Skeletal muscle satellite cell (primary cell): ENCODE measurements at regions not wholly inside any gene's neighbourhood (a gene's known extent, or its start where the extent isn't known, plus 50 kb on each side); places are given as distances from the start of the nearest gene placed in this dataset.

Experiments used
- H3K27me3 ChIP-seq: 2 replicates; pipeline ENCODE4 v1.7.0; 2013; ENCODE audit warnings: low read length; ENCODE audit not compliant: control insufficient read depth, insufficient read depth
- H3K36me3 ChIP-seq: 2 replicates; pipeline ENCODE4 v1.7.0; 2013; ENCODE audit warnings: mild to moderate bottlenecking, control low read depth, low read length; ENCODE audit not compliant: insufficient read depth
- H3K4me1 ChIP-seq: 2 replicates; pipeline ENCODE4 v1.7.0; 2013; ENCODE audit warnings: low read length; ENCODE audit not compliant: control insufficient read depth, insufficient read depth
- H3K4me2 ChIP-seq: 2 replicates; pipeline ENCODE4 v1.7.0; 2013; ENCODE audit warnings: mild to moderate bottlenecking, low read length
- H3K4me3 ChIP-seq: 2 replicates; pipeline ENCODE4 v1.7.0; 2013; ENCODE audit warnings: low read length
- H3K9ac ChIP-seq: 2 replicates; pipeline ENCODE4 v1.7.0; 2013; ENCODE audit warnings: mild to moderate bottlenecking, low read depth, low read length, moderate library complexity
- H3K9me3 ChIP-seq: replicated peaks from 2 replicates; pipeline ENCODE4 v1.7.0; 2013; ENCODE audit warnings: mild to moderate bottlenecking, control low read depth, low read length

DNA sequence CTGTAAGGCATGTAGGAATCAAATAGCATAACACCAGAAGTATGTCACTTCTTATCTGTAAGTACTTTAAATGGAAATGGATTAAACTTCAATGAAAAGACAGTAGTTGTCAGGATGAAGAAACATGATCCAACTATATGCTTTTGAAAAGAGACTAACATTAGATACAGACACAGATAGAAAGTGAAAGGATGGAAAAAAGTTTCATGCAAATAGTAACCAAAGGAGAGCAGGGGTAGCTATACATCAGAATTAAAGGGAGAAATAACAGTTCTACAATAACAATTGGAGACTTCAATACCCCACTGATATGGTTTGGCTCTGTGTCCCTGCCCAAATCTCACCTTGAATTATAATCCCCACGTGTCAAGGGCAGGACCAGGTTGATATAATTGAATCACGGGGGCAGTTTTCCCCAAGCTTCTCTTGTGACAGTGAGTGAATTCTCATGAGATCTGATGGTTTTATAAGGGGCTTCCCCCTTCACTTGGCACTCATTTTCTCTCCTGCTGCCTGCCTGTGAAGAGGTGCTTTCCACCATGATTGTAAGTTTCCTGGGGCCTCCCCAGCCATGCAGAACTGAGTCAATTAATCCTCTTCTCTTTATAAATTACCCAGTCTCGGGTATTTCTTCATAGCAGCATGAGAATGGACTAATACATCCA, 205.4 kb upstream of the CDH2 start:
- H3K27me3 ChIP-seq = no peaks in the 10 kb centered on the region
- no peaks in the 10 kb centered on the region for H3K9me3 ChIP-seq
- no peaks in the 10 kb centered on the region for H3K4me1 ChIP-seq
- H3K36me3 ChIP-seq = no peaks in the 10 kb centered on the region
- no peak overlapping the region for H3K4me2 ChIP-seq
- H3K4me3 ChIP-seq = no peak overlapping the region
- no peak overlapping the region for H3K9ac ChIP-seq

DNA sequence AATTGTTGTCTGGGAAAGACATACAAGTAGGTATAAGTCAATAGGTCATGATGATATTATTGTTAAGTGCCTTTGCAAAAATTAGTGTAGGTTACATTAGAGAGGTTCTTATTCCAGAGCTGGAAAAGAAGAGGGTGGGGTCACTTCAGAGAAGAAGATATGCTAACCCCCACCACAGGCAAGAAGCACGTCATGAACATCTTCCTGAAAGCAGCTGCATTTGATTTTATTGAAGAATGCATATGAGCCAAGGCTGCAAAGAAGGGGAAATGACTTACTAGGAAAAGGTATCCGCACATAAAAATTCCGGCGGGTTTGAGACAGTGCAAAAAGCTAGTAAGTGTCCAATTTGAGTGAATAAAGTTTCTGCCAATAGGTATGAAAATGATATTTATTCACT, 195.3 kb upstream of the CDH2 start:
- H3K4me3 ChIP-seq = no peak overlapping the region
- no peaks in the 10 kb centered on the region for H3K36me3 ChIP-seq
- no peaks in the 10 kb centered on the region for H3K27me3 ChIP-seq
- no peaks in the 10 kb centered on the region for H3K9me3 ChIP-seq
- no peak overlapping the region for H3K4me2 ChIP-seq
- no peaks in the 10 kb centered on the region for H3K4me1 ChIP-seq
- no peak overlapping the region for H3K9ac ChIP-seq

DNA sequence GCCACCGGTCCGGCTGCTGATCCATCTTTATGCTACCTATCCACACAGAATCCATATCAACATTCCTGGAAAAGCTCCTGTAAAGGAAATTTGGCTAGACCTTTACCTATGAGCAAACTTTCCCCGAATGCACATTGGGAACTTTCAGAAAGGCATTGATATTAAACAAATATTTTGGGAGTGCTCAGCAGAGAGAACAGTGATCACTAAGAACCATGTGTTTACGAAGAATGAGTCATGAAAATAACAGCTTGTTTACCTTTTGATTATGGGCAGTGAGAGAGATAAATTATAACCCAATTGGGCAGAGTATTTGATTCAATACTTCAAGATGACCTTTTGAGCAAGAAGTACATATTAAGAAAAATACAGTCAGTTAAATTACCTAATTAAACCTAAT, 189.7 kb upstream of the CDH2 start:
- Histone ChIP-seq H3K36me3 (no peaks in the 10 kb centered on the region), H3K27me3 (no peaks in the 10 kb centered on the region), H3K4me3 (no peak overlapping the region), H3K9ac (no peak overlapping the region), H3K4me2 (no peak overlapping the region), H3K4me1 (no peaks in the 10 kb centered on the region), H3K9me3 (no peaks in the 10 kb centered on the region)

DNA sequence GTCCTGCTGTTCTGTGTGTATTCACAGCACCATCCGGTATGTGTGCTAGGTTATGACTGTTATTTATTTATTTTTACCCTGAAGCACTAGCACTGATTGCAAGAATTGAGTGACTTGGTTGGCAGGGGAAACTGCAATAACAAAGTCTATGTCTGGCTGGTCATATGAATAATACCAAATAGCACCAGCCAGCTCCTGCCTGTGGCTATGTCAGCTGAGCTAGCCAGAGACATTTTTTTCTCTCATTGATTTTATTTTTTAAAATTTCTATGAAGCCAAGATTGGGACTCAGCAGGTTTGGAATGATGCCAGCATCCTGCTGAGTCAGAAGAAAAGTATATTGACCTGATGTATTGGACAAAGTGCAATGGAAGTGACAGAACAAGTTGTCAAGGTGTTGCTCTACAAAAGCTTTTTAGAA, 188.5 kb upstream of the CDH2 start:
- Histone ChIP-seq H3K4me3 (no peak overlapping the region), H3K9me3 (no peaks in the 10 kb centered on the region), H3K9ac (no peak overlapping the region), H3K27me3 (no peaks in the 10 kb centered on the region), H3K36me3 (no peaks in the 10 kb centered on the region), H3K4me1 (no peaks in the 10 kb centered on the region), H3K4me2 (no peak overlapping the region)

DNA sequence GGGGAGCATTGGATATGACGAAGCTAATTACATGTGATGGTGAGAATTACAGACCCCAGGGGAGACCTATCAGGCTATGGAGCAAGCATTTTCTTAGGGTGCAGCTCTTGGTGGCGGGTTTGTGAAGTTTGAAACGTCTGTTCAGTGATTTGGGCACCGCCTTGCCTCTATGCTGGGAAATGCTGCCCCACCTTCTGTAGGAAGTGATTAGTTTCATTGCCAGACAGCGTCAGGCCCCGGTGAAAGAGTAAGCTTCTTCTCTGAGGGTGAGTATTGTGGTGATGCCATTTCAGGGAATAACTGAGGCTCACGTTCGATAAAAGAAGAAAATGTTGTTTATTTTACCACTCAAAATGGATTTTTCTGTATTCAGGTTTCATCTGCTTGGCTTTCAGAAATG, 186.2 kb upstream of the CDH2 start:
- no peak overlapping the region for H3K4me2 ChIP-seq
- no peak overlapping the region for H3K9ac ChIP-seq

DNA sequence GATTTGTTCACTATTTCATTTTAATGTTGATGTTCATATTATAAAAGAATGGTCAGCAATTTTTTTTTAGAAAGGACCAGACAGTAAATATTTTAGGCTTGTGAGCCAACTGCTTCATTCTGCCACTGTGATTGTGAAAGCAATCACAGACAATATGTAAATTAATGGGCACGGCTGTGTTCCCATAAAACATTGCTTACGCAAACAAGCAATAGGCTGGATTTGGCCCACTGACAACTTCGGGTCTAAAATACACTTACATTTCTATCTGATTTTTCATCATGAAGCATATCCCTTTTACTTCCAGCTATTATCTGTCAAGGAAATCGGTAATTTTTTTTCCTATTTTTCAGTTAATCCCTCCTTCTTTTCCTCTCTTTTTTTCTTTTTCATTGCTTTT, 182.2 kb upstream of the CDH2 start:
- H3K4me2 ChIP-seq = no peak overlapping the region
- no peak overlapping the region for H3K9ac ChIP-seq
- no peaks in the 10 kb centered on the region for H3K27me3 ChIP-seq
- no peaks in the 10 kb centered on the region for H3K4me1 ChIP-seq
- H3K4me3 ChIP-seq = no peak overlapping the region
- no peaks in the 10 kb centered on the region for H3K36me3 ChIP-seq
- H3K9me3 ChIP-seq = no peaks in the 10 kb centered on the region

More for the DNA sequence above, 186.2 kb upstream of the CDH2 start:
- Histone ChIP-seq H3K36me3 (no peaks in the 10 kb centered on the region), H3K27me3 (no peaks in the 10 kb centered on the region), H3K4me1 (no peaks in the 10 kb centered on the region), H3K9me3 (no peaks in the 10 kb centered on the region), H3K4me3 (no peak overlapping the region)

DNA sequence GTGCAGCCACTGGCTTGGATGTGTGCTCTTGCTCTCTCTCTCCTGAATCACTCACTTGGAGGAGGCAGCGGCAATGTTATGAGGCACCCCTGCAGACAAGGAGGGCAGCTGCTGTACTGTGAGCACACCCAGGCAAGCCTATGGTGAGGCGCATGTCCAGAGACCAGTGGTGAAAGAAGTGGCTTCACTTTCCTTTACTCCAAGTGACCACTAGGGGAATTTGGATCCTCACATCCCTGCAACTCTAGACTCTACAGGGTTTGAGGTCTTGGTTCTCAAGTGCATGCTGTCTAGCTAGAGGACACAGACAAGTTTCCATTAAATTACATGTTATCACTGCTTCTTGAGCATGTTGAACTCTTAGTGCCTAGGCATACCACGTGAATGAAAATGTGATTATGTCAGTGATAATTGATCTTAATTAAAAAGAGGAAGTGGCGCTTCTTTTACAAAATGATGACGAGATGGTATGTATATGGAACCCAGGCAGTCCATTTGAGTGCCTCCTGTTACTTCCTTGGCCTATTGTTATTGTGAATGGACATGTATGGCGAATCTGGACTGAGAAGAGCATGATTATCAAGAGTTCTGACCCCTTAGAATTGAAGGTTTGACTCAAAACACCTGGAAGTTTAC, 181.0 kb upstream of the CDH2 start:
- Histone ChIP-seq H3K4me1 (no peaks in the 10 kb centered on the region), H3K36me3 (no peaks in the 10 kb centered on the region), H3K4me3 (no peak overlapping the region), H3K4me2 (no peak overlapping the region), H3K9me3 (no peaks in the 10 kb centered on the region), H3K27me3 (no peaks in the 10 kb centered on the region), H3K9ac (no peak overlapping the region)

DNA sequence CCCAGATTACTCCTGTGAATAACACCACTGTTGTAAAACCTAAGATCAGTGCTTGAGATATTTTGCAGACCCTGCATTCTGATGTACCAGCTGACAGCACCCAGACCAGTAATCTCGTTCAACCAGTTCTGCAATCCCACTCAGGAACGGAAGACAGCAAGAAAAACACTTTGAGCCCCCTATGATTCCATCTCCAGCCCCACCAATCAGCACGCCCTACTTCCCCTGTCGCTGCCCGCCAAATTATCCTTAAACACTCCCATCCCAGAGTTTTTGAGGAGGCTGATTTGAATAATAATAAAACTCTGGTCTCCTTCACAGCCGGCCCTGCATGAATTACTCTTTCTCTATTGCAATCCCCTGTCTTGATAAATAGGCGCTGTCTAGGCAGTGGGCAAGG, 173.9 kb upstream of the CDH2 start:
- no peaks in the 10 kb centered on the region for H3K36me3 ChIP-seq
- H3K9ac ChIP-seq = no peak overlapping the region
- no peaks in the 10 kb centered on the region for H3K27me3 ChIP-seq
- no peak overlapping the region for H3K4me3 ChIP-seq
- H3K4me2 ChIP-seq = no peak overlapping the region
- no peaks in the 10 kb centered on the region for H3K9me3 ChIP-seq
- H3K4me1 ChIP-seq = no peaks in the 10 kb centered on the region

DNA sequence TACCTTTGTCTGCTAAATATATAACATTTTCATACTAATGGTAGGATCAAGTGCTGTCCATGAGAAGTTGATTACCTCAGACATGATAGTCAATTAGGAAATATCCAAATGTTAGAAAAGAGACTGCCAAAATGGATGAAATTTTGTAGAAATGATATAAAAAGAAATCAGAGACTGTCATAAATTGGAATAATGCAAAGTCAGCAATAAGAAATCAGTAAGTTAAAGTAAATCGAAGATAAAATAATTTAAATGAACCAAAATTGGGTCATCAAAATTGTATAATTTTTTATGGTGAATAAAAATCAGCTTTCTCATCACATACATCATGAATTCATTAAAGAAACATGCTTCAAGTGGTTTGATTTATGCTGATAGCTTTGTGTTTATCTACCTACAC, 165.3 kb upstream of the CDH2 start:
- H3K9ac ChIP-seq = no peak overlapping the region
- no peak overlapping the region for H3K4me2 ChIP-seq
- H3K27me3 ChIP-seq = no peaks in the 10 kb centered on the region
- no peaks in the 10 kb centered on the region for H3K4me1 ChIP-seq
- no peaks in the 10 kb centered on the region for H3K9me3 ChIP-seq
- H3K36me3 ChIP-seq = no peaks in the 10 kb centered on the region
- H3K4me3 ChIP-seq = no peak overlapping the region

DNA sequence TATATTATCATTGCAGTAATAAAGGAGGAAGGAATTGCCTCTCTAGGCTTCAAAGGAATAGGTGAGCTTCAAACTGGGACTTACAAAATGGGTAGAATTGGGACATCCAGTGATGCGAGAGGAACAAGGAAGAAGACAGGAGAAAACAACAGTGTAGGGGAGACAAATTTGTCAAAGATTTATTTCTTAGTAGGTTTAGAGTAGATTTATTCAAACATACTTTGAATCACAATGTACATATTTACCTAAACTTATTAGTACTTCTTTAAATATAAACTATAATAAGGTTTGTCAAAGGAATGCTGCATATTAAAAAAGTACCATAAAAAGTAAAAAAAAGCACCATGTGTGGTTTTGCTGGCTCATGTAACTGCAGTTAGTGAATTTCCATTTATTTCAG, 161.4 kb upstream of the CDH2 start:
- Histone ChIP-seq H3K4me1 (no peaks in the 10 kb centered on the region), H3K4me3 (no peak overlapping the region), H3K27me3 (no peaks in the 10 kb centered on the region), H3K36me3 (no peaks in the 10 kb centered on the region), H3K9ac (no peak overlapping the region), H3K4me2 (no peak overlapping the region), H3K9me3 (no peaks in the 10 kb centered on the region)

DNA sequence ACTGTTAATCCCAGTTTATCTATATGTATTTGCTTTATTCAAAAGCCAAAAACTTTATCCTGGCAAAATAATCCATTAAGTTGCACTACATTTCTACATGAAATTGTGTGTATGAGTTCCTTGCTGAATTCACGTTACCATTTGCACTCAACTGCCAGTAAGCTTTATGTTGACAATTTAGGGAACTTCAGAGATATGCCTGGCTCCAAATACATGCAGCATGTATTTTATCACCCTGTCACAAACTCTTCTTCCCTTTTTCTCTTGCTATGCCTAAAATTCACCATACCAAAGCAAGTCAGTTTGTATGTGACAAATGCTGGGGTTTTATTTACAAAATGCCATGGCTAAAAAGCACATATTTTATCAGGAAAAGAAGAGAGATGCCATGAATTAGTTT, 157.6 kb upstream of the CDH2 start:
- Histone ChIP-seq H3K4me2 (no peak overlapping the region), H3K4me1 (no peaks in the 10 kb centered on the region), H3K9me3 (no peaks in the 10 kb centered on the region), H3K4me3 (no peak overlapping the region), H3K36me3 (no peaks in the 10 kb centered on the region), H3K9ac (no peak overlapping the region), H3K27me3 (no peaks in the 10 kb centered on the region)

DNA sequence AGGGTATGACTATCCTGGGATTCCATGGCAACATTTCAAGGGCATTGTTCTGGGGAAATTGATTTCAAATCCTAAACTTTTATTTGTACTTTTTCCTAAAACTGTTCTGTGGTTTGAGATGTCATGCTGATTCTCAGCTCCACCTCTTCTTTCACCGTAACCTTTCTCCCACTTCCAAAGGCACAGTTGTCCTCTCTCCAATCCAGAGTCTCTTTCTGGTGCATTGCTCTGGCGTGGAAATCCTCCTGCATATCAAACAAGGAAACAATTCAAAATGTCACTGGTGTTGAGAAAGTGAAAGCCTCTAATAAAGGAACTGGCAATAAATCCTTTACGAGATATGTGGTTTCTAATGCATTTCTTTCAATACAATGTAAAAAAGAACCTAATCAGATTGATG, 155.1 kb upstream of the CDH2 start:
- H3K4me3 ChIP-seq = no peak overlapping the region
- H3K36me3 ChIP-seq = no peaks in the 10 kb centered on the region
- H3K4me1 ChIP-seq = no peaks in the 10 kb centered on the region
- no peak overlapping the region for H3K9ac ChIP-seq
- H3K27me3 ChIP-seq = no peaks in the 10 kb centered on the region
- no peaks in the 10 kb centered on the region for H3K9me3 ChIP-seq
- no peak overlapping the region for H3K4me2 ChIP-seq
